Neuronal stem cell (in vitro differentiated cells): ENCODE measurements at regions not wholly inside any gene's neighbourhood (a gene's known extent, or its start where the extent isn't known, plus 50 kb on each side); places are given as distances from the start of the nearest gene placed in this dataset.

Experiments used
- DNase-seq: peaks from one replicate; pipeline ENCODE4 v3.0.0-alpha.2; 2013; ENCODE audit warnings: low spot score
- H2AFZ ChIP-seq: one replicate; pipeline ENCODE4 v1.6.1; 2013; ENCODE audit warnings: mild to moderate bottlenecking, low read length, inconsistent platforms
- H2AK5ac ChIP-seq: 2 replicates; pipeline ENCODE4 v1.6.1; 2013; ENCODE audit warnings: low read depth, mild to moderate bottlenecking, inconsistent platforms, low read length, moderate library complexity, mixed read lengths
- H2BK120ac ChIP-seq: 2 replicates; pipeline ENCODE4 v1.6.1; 2013; ENCODE audit warnings: low read depth, mild to moderate bottlenecking, inconsistent platforms, low read length, moderate library complexity, mixed read lengths
- H2BK12ac ChIP-seq: one replicate; pipeline ENCODE4 v1.6.1; 2013; ENCODE audit warnings: low read length, inconsistent platforms
- H2BK15ac ChIP-seq: 2 replicates; pipeline ENCODE4 v1.6.1; 2013; ENCODE audit warnings: mild to moderate bottlenecking, low read length, inconsistent platforms, mixed read lengths
- H2BK5ac ChIP-seq: one replicate; pipeline ENCODE4 v1.6.1; 2013; ENCODE audit warnings: inconsistent platforms, mild to moderate bottlenecking, low read length, moderate library complexity
- H3K14ac ChIP-seq: one replicate; pipeline ENCODE4 v1.6.1; 2013; ENCODE audit warnings: low read length, inconsistent platforms
- H3K18ac ChIP-seq: 2 replicates; pipeline ENCODE4 v1.6.1; 2013; ENCODE audit warnings: low read length, inconsistent platforms
- H3K23ac ChIP-seq: 2 replicates; pipeline ENCODE4 v1.6.1; 2013; ENCODE audit warnings: low read depth, mild to moderate bottlenecking, mixed read lengths, low read length, inconsistent platforms; ENCODE audit not compliant: poor library complexity
- H3K27ac ChIP-seq: replicated peaks from 3 replicates; pipeline ENCODE4 v1.5.1; 2013; ENCODE audit warnings: low read length, inconsistent platforms
- H3K27me3 ChIP-seq, 3 experiments: 2 replicates each; pipeline ENCODE4 v1.6.1; 2013; ENCODE audit warnings: low read length in 3 of 3, mild to moderate bottlenecking in 2 of 3, inconsistent platforms in 1 of 3, low read depth in 1 of 3, mixed read lengths in 1 of 3, moderate library complexity in 1 of 3; ENCODE audit not compliant: control insufficient read depth in 3 of 3, insufficient read depth in 3 of 3
- H3K36me3 ChIP-seq, 2 donors: replicated peaks in 1 of 2; 2 replicates each; pipeline ENCODE4 v1.6.1; 2013; ENCODE audit warnings: low read length in 2 of 2; ENCODE audit not compliant: control insufficient read depth in 2 of 2, insufficient read depth in 2 of 2
- H3K4ac ChIP-seq: 2 replicates; pipeline ENCODE4 v1.6.1; 2013; ENCODE audit warnings: inconsistent platforms, mild to moderate bottlenecking, low read length, moderate library complexity
- H3K4me1 ChIP-seq, 2 donors: 1 replicate in 1 of 2; 2 replicates in 1 of 2; pipeline ENCODE4 v1.6.1; 2013; ENCODE audit warnings: low read length in 2 of 2, low read depth in 1 of 2; ENCODE audit not compliant: control insufficient read depth in 2 of 2, insufficient read depth in 1 of 2
- H3K4me2 ChIP-seq: one replicate; pipeline ENCODE4 v1.6.1; 2013; ENCODE audit warnings: mild to moderate bottlenecking, low read length, inconsistent platforms; ENCODE audit not compliant: insufficient read depth, poor library complexity, severe bottlenecking
- H3K4me3 ChIP-seq, 2 donors: 2 replicates each; pipeline ENCODE4 v1.5.1; 2013; ENCODE audit warnings: low read length in 2 of 2, mild to moderate bottlenecking in 2 of 2, inconsistent platforms in 1 of 2, moderate library complexity in 1 of 2
- H3K79me1 ChIP-seq: one replicate; pipeline ENCODE4 v1.6.1; 2013; ENCODE audit warnings: low read depth, mild to moderate bottlenecking, inconsistent platforms, low read length, moderate library complexity
- H3K9ac ChIP-seq: one replicate; pipeline ENCODE4 v1.6.1; 2013; ENCODE audit warnings: mild to moderate bottlenecking, low read depth, low read length, inconsistent platforms; ENCODE audit not compliant: poor library complexity
- H3K9me3 ChIP-seq, 2 donors: replicated peaks in 1 of 2; 2 replicates each; pipeline versions ENCODE3 to v1.6.1; 2013; ENCODE audit warnings: low read length in 2 of 2, mild to moderate bottlenecking in 2 of 2, inconsistent platforms in 1 of 2, low read depth in 1 of 2, mixed read lengths in 1 of 2, moderate library complexity in 1 of 2; ENCODE audit not compliant: control insufficient read depth in 2 of 2, insufficient read depth in 1 of 2
- H4K8ac ChIP-seq: one replicate; pipeline ENCODE4 v1.6.1; 2013; ENCODE audit warnings: low read depth, mild to moderate bottlenecking, inconsistent platforms, low read length, moderate library complexity
- H4K91ac ChIP-seq: one replicate; pipeline ENCODE4 v1.6.1; 2013; ENCODE audit warnings: low read length, low read depth, mild to moderate bottlenecking, inconsistent platforms; ENCODE audit not compliant: poor library complexity
- WGBS, 2 donors: extraction: QIAGEN DNeasy Blood & Tissue Kit; methylation state at CpG; one replicate each; pipeline ENCODE4 v1.1.7; 2013; ENCODE audit warnings: missing lambda C conversion rate in 2 of 2, mixed read lengths in 1 of 2; ENCODE audit not compliant: insufficient read length in 2 of 2, insufficient replicate concordance in 1 of 2; ENCODE audit errors: extremely low coverage in 2 of 2; 5-methylcytosine and 5-hydroxymethylcytosine counted together

- Histone ChIP-seq H3K9me3 (no peaks in the 10 kb centered on the region), H3K4ac (no peak overlapping the region), H3K4me2 (no peak overlapping the region), H3K18ac (no peak overlapping the region), H3K36me3 (no peaks in the 10 kb centered on the region), H2BK12ac (no peak overlapping the region), H3K4me3 (no peak overlapping the region), H3K79me1 (no peaks in the 10 kb centered on the region), H3K4me1 (no peaks in the 10 kb centered on the region), H2BK5ac (no peak overlapping the region), H3K27ac (no peak overlapping the region), H2BK120ac (no peak overlapping the region), H3K9ac (no peak overlapping the region), H4K91ac (no peak overlapping the region), H4K8ac (no peak overlapping the region), H2BK15ac (no peak overlapping the region), H3K14ac (no peak overlapping the region), H2AFZ (no peak overlapping the region), H3K27me3 (no peaks in the 10 kb centered on the region), H2AK5ac (no peak overlapping the region), H3K23ac (no peak overlapping the region)
- DNase-seq: no peak
- WGBS, 2 donors: no CpG with 5 or more reads among the region's 2 CpGs
Measured at GRCh38 chr12:17381211-17381610, 708.8 kb downstream of the RERGL start.

- no peaks in the 10 kb centered on the region for H3K9me3 ChIP-seq
- H3K27me3 ChIP-seq: no peaks in the 10 kb centered on the region
- H2BK15ac ChIP-seq: no peak overlapping the region
- no peak overlapping the region for H2BK5ac ChIP-seq
- no peak overlapping the region for H2BK12ac ChIP-seq
- H3K4ac ChIP-seq: no peak overlapping the region
- H3K14ac ChIP-seq: no peak overlapping the region
- no peaks in the 10 kb centered on the region for H3K36me3 ChIP-seq
- no peak overlapping the region for H2AK5ac ChIP-seq
- no peak overlapping the region for H3K27ac ChIP-seq
- no peak overlapping the region for H3K9ac ChIP-seq
- no peak overlapping the region for H3K4me2 ChIP-seq
- H2BK120ac ChIP-seq: no peak overlapping the region
- H4K8ac ChIP-seq: no peak overlapping the region
- no peak overlapping the region for H3K23ac ChIP-seq
- H3K18ac ChIP-seq: no peak overlapping the region
- no peaks in the 10 kb centered on the region for H3K4me1 ChIP-seq
- H2AFZ ChIP-seq: no peak overlapping the region
- WGBS, 2 donors: no CpG with 5 or more reads among the region's 1 CpG
- H4K91ac ChIP-seq: no peak overlapping the region
- H3K4me3 ChIP-seq: no peak overlapping the region
- H3K79me1 ChIP-seq: no peaks in the 10 kb centered on the region
- DNase-seq: no peak
Measured at GRCh38 chr12:17372508-17372907, 717.5 kb downstream of the RERGL start.

GRCh38 chr12:17371491-17372215 lies 718.3 kb downstream of the RERGL start:
- H3K36me3 ChIP-seq: no peaks in the 10 kb centered on the region
- H3K18ac ChIP-seq: no peak overlapping the region
- H2BK120ac ChIP-seq: no peak overlapping the region
- no peaks in the 10 kb centered on the region for H3K4me1 ChIP-seq
- H3K23ac ChIP-seq: no peak overlapping the region
- no peak overlapping the region for H3K27ac ChIP-seq
- DNase-seq: no peak
- H2AK5ac ChIP-seq: no peak overlapping the region
- H4K8ac ChIP-seq: no peak overlapping the region
- no peaks in the 10 kb centered on the region for H3K9me3 ChIP-seq
- no peaks in the 10 kb centered on the region for H3K79me1 ChIP-seq
- no peak overlapping the region for H2BK5ac ChIP-seq
- WGBS, 2 donors: no CpG with 5 or more reads among the region's 5 CpGs
- H2BK15ac ChIP-seq: no peak overlapping the region
- H3K4me3 ChIP-seq: no peak overlapping the region
- H2AFZ ChIP-seq: no peak overlapping the region
- no peak overlapping the region for H2BK12ac ChIP-seq
- H3K4ac ChIP-seq: no peak overlapping the region
- H3K14ac ChIP-seq: no peak overlapping the region
- no peak overlapping the region for H4K91ac ChIP-seq
- no peaks in the 10 kb centered on the region for H3K27me3 ChIP-seq
- no peak overlapping the region for H3K9ac ChIP-seq
- no peak overlapping the region for H3K4me2 ChIP-seq

GRCh38 chr12:17370621-17371020 lies 719.4 kb downstream of the RERGL start:
- no peak overlapping the region for H4K91ac ChIP-seq
- no peaks in the 10 kb centered on the region for H3K36me3 ChIP-seq
- no peak overlapping the region for H2AK5ac ChIP-seq
- H3K14ac ChIP-seq: no peak overlapping the region
- H2BK120ac ChIP-seq: no peak overlapping the region
- H2BK15ac ChIP-seq: no peak overlapping the region
- no peak overlapping the region for H2BK12ac ChIP-seq
- no peak overlapping the region for H3K23ac ChIP-seq
- H3K4me1 ChIP-seq: no peaks in the 10 kb centered on the region
- H3K27me3 ChIP-seq: no peaks in the 10 kb centered on the region
- no peak overlapping the region for H2BK5ac ChIP-seq
- no peak overlapping the region for H4K8ac ChIP-seq
- H3K4me3 ChIP-seq: no peak overlapping the region
- no peaks in the 10 kb centered on the region for H3K79me1 ChIP-seq
- no peak overlapping the region for H3K4ac ChIP-seq
- H3K9me3 ChIP-seq: no peaks in the 10 kb centered on the region
- no peak for DNase-seq
- H3K27ac ChIP-seq: no peak overlapping the region
- no peak overlapping the region for H3K4me2 ChIP-seq
- no peak overlapping the region for H3K9ac ChIP-seq
- H2AFZ ChIP-seq: no peak overlapping the region
- H3K18ac ChIP-seq: no peak overlapping the region
